Limb (tissue), 2 donors: ENCODE measurements at regions not wholly inside any gene's neighbourhood (a gene's known extent, or its start where the extent isn't known, plus 50 kb on each side); places are given as distances from the start of the nearest gene placed in this dataset.
"Not testable (repeated sequence)": the region's sequence is repeated elsewhere in the genome, so short reads cannot be mapped to it uniquely, and the experiment has no call there.

Source experiments
- DNase-seq, 2 donors: peaks; one replicate each; pipeline ENCODE4 v3.0.0-alpha.2; 2016; ENCODE audit errors: extremely low spot score in 2 of 2

- DNase-seq = peak in 1 of 2 donors; percentile 56
Measured at GRCh38 chr3:177618873-177619733, 421.8 kb upstream of the TBL1XR1 start.

GRCh38 chr3:177620073-177620472 is 422.8 kb upstream of the TBL1XR1 start:
- no peak for DNase-seq

- DNase-seq = no peak
Measured at GRCh38 chr3:177622520-177622919, 425.2 kb upstream of the TBL1XR1 start.

- no peak for DNase-seq
Measured at GRCh38 chr3:177622982-177623617, 425.8 kb upstream of the TBL1XR1 start.

- no peak for DNase-seq
Measured at GRCh38 chr3:177624528-177625495, 427.5 kb upstream of the TBL1XR1 start.

- no peak for DNase-seq
Measured at GRCh38 chr3:177626045-177626444, 428.8 kb upstream of the TBL1XR1 start.

- DNase-seq = not testable (repeated sequence)
Measured at GRCh38 chr3:177628095-177628719, 430.9 kb upstream of the TBL1XR1 start.

- DNase-seq = no peak
Measured at GRCh38 chr3:177629276-177629675, 432.0 kb upstream of the TBL1XR1 start.

- DNase-seq = no peak
Measured at GRCh38 chr3:177633671-177634207, 436.5 kb upstream of the TBL1XR1 start.

- DNase-seq = not testable (repeated sequence)
Measured at GRCh38 chr3:177635601-177636106, 438.4 kb upstream of the TBL1XR1 start.

GRCh38 chr3:177640319-177640965 is 443.2 kb upstream of the TBL1XR1 start:
- no peak for DNase-seq

- no peak for DNase-seq
Measured at GRCh38 chr3:177641206-177641605, 443.9 kb upstream of the TBL1XR1 start.

- no peak for DNase-seq
Measured at GRCh38 chr3:177642042-177642803, 444.9 kb upstream of the TBL1XR1 start.

- DNase-seq = no peak
Measured at GRCh38 chr3:177642804-177643125, 445.5 kb upstream of the TBL1XR1 start.

- no peak for DNase-seq
Measured at GRCh38 chr3:177646749-177647148, 449.5 kb upstream of the TBL1XR1 start.

GRCh38 chr3:177647341-177647740 is 450.1 kb upstream of the TBL1XR1 start:
- no peak for DNase-seq

GRCh38 chr3:177647876-177648275 is 450.6 kb upstream of the TBL1XR1 start:
- DNase-seq = no peak

- DNase-seq = no peak
Measured at GRCh38 chr3:177652556-177653291, 455.4 kb upstream of the TBL1XR1 start.

- DNase-seq = no peak
Measured at GRCh38 chr3:177657243-177657642, 460.0 kb upstream of the TBL1XR1 start.
